ENCODE measurements at regions not wholly inside any gene's neighbourhood (a gene's known extent, or its start where the extent isn't known, plus 50 kb on each side); places are given as distances from the start of the nearest gene placed in this dataset.

GRCh38 chr22:27023591-27023990 lies 366.2 kb downstream of the MIAT start:
- TF ChIP-seq CTCF (IDR thresholded peaks at IDR 0.05) (no peak), POLR2A (IDR thresholded peaks at IDR 0.05) (no peak)

Measured in Peyer's patch (tissue), 4 donors.